ENCODE measurements at regions not wholly inside any gene's neighbourhood (a gene's known extent, or its start where the extent isn't known, plus 50 kb on each side); places are given as distances from the start of the nearest gene placed in this dataset.

GRCh38 chr1:119291611-119292206, 76.9 kb upstream of the HAO2 start:
- TF ChIP-seq POLR2A (IDR thresholded peaks at IDR 0.05) = no peak
- no peak for TF ChIP-seq CTCF (IDR thresholded peaks at IDR 0.05)
